Pancreas (tissue), 10 donors: ENCODE measurements at regions not wholly inside any gene's neighbourhood (a gene's known extent, or its start where the extent isn't known, plus 50 kb on each side); places are given as distances from the start of the nearest gene placed in this dataset.
A peak's percentile ranks its signal among the peaks of the same experiment; 100 is the strongest.

Experiments used
- ATAC-seq, 4 donors: fragments of 200-7000 bp; cut with Tn5 transposase; one replicate each; pipeline versions ENCODE4 v1.8.0 to v1.9.1; 2020; ENCODE audit warnings: mild to moderate bottlenecking in 4 of 4, moderate library complexity in 4 of 4
- DNase-seq, 6 donors: peaks; one replicate each; pipeline ENCODE4 v3.0.0-alpha.2; 2020
- FAIRE-seq: peaks from 2 replicates; lab custom pipeline; 2012; peaks lifted over from hg19 to GRCh38; lab: Jason Lieb, UNC
- H3K27ac ChIP-seq, 4 donors: fragments of 200-600 bp; sonication (generic); 1 replicate in 3 of 4; 2 replicates in 1 of 4; pipeline versions ENCODE4 v1.5.0 to v1.8.0; 2020
- H3K27me3 ChIP-seq, 4 donors: fragments of 200-600 bp; one replicate each; pipeline ENCODE4 v1.8.0; 2021
- H3K36me3 ChIP-seq, 3 donors: fragments of 200-600 bp; sonication (generic) in 1 of 3; one replicate each; pipeline versions ENCODE4 v1.5.0 to v1.8.0; 2020 to 2021
- H3K4me1 ChIP-seq, 3 donors: fragments of 200-600 bp; one replicate each; pipeline ENCODE4 v1.8.0; 2021
- H3K4me3 ChIP-seq, 4 donors: fragments of 200-600 bp; sonication (generic) in 2 of 4; one replicate each; pipeline versions ENCODE4 v1.5.0 to v1.8.0; 2020 to 2021
- H3K9me3 ChIP-seq, 4 donors: fragments of 200-600 bp; one replicate each; pipeline ENCODE4 v1.8.0; 2021
- CTCF ChIP-seq, 4 donors: fragments of 200-600 bp; sonication (generic) in 3 of 4; IDR thresholded peaks; one replicate each; pipeline versions ENCODE4 v1.5.0 to v1.8.0; 2021; ENCODE audit warnings: antibody characterized with exemption in 4 of 4
- WGBS, 2 donors: extraction: QIAGEN DNeasy Blood & Tissue Kit; methylation state at CpG; one replicate each; pipeline ENCODE4 v1.1.7; 2013; 5-methylcytosine and 5-hydroxymethylcytosine counted together
- intact Hi-C, 3 donors: fragments of 100-400 bp; cut with DNase I; formaldehyde crosslinking; loops; one replicate each; pipeline versions ENCODE4 v1.11.1 to v1.14.2; 2022
- donor health status: healthy with polysubstance abuse.
- donor health status: DM: no; HTN: no; CAD: no; lungs with moderate emphysema.
- donor health status: DM: no; HTN: no; CAD: no.
- donor health status: control.
- donor health status: control.
- donor health status: Bipolar disorder and iron deficiency.
- donor health status: DM: yes; HTN: yes; CAD: no.
- donor health status: DM: no; HTN: no; CAD: no.
- donor health status: DM: no; HTN: no; CAD: no.
- donor health status: DM: yes; HTN: yes; CAD: no.

DNA sequence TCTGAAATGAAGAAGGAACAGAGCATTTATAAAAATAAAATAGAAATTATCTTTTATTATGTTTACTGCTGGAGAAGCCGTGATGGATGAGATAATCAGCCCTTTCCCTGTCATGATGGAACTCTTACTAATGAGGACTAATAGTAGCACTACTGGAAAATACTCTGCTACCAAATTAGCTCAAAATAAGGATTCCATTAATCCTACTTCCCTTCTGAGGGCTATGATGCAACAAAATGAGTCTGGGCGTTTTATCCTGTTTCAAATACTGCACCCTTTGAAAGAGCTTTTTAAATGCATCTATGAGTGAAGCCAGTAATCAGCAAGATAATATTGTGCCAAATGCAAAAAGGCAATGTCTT lies 59.3 kb upstream of the CARMIL1 start:
- 77 to 80% methylated on average over 2 of the region's 2 CpGs for WGBS, 2 donors
- FAIRE-seq (no peak), ATAC-seq (no peak), DNase-seq (no peak)
- TF ChIP-seq CTCF (IDR thresholded peaks at IDR 0.05) = no peak
- Histone ChIP-seq H3K27me3 (no peaks in the 10 kb centered on the region), H3K9me3 (no peaks in the 10 kb centered on the region), H3K4me1 (peaks cover 7 to 19% (median 16%) of the 10 kb centered on the region in 3 donors), H3K36me3 (no peaks in the 10 kb centered on the region), H3K4me3 (no peak overlapping the region), H3K27ac (no peak overlapping the region)
- intact Hi-C loops = no loop called here

DNA sequence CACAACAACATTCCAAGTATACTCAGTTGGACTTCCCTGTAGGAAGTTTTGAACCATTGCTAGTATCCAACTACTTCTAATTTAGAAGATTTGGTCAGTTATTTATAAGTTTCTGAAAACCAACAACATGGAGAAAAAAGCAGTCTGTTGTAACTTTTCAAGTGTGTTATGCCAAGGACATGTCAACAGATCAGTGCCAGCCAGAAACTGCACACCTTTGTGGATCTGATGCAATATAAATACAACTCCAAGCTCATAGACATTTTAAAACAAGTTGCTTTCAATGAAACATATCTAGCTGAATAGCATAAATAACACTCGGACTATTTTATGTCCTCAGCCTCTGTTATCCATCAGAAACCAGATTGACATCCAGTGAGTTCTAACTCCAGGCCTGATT lies 58.3 kb upstream of the CARMIL1 start:
- 15 to 20% methylated on average over 1 of the region's 1 CpG for WGBS, 2 donors
- no peak for FAIRE-seq
- ATAC-seq = peak; percentile 55 to 72 (median 69)

GRCh38 chr6:25222006-25222678 lies 57.0 kb upstream of the CARMIL1 start:
- Histone ChIP-seq H3K27ac (no peak overlapping the region), H3K4me3 (no peak overlapping the region), H3K36me3 (no peaks in the 10 kb centered on the region), H3K27me3 (no peaks in the 10 kb centered on the region), H3K9me3 (no peaks in the 10 kb centered on the region), H3K4me1 (peaks cover 7 to 28% (median 16%) of the 10 kb centered on the region in 3 donors)
- no peak for ATAC-seq
- no peak for TF ChIP-seq CTCF (IDR thresholded peaks at IDR 0.05)
- no peak for DNase-seq
- intact Hi-C loops = no loop called here
- FAIRE-seq = no peak

More for the DNA sequence above, 58.3 kb upstream of the CARMIL1 start:
- H3K27ac ChIP-seq = peak overlapping the region in 2 of 4 donors; percentile 34 to 50
- H3K4me3 ChIP-seq = no peak overlapping the region
- no peaks in the 10 kb centered on the region for H3K9me3 ChIP-seq
- no peak for TF ChIP-seq CTCF (IDR thresholded peaks at IDR 0.05)
- H3K36me3 ChIP-seq = no peaks in the 10 kb centered on the region
- intact Hi-C loops = no loop called here
- H3K27me3 ChIP-seq = no peaks in the 10 kb centered on the region
- peaks cover 7 to 22% (median 16%) of the 10 kb centered on the region in 3 donors for H3K4me1 ChIP-seq
- peak in 3 of 6 donors; percentile 15 to 56 (median 33) for DNase-seq

DNA sequence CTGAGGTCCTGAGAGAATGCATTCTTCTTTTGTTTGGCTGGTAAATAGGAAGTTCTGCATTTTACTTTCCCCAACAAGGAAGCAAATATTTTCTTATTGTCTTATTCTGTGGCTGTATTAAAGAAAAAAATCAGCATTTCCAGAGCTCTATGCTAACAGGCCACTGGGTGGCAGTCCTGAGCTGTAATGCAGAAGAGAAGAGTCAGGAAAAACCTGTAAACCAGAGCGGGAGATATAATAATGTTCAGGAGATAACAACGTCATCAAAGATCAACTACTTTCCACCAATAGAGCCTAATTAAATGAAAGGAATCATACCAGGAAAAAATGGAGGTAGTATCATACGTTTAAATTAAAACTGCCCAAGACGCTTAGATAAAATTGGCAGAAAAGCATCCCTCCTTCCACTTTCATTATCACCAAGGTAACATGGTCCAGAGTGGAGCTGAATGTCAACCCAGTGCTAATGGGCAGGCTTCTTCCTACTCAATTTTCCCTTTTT lies 55.6 kb upstream of the CARMIL1 start:
- 6 to 11% methylated on average over 4 of the region's 4 CpGs for WGBS, 2 donors
- Histone ChIP-seq H3K9me3 (no peaks in the 10 kb centered on the region), H3K4me1 (peaks cover 7 to 28% (median 16%) of the 10 kb centered on the region in 3 donors), H3K27me3 (no peaks in the 10 kb centered on the region), H3K27ac (no peak overlapping the region), H3K36me3 (no peaks in the 10 kb centered on the region), H3K4me3 (peak overlapping the region in 1 of 4 donors; percentile 19)
- FAIRE-seq (peak; percentile 85), ATAC-seq (peak; percentile 61 to 89 (median 80)), DNase-seq (peak in 5 of 6 donors; percentile 41 to 76 (median 63))
- intact Hi-C loops = no loop called here
- peak; percentile 42 to 92 (median 58) for TF ChIP-seq CTCF (IDR thresholded peaks at IDR 0.05)

DNA sequence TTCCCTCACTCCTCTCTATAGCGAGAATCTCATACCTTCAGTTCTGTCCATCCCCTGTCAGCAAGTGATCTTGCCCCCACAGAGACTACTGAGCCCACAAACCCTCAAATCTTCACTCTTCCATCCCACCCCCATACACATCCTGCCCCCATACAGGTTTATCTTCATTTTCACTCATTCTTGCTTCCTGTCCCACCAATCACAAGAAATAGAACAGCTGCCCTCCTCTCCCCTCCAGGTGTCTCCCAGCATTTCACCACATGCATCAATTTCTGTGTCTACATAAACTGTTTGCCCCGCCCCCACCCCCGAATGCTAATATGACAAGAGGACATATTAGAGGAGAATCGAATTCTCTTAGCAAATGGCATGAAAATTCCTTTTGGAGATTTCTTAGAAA lies 54.9 kb upstream of the CARMIL1 start:
- DNase-seq = no peak
- no peak for TF ChIP-seq CTCF (IDR thresholded peaks at IDR 0.05)
- Histone ChIP-seq H3K9me3 (no peaks in the 10 kb centered on the region), H3K36me3 (no peaks in the 10 kb centered on the region), H3K4me1 (peaks cover 7 to 28% (median 16%) of the 10 kb centered on the region in 3 donors), H3K4me3 (no peak overlapping the region), H3K27ac (no peak overlapping the region), H3K27me3 (no peaks in the 10 kb centered on the region)
- FAIRE-seq = no peak
- WGBS, 2 donors = 82 to 93% methylated on average over 4 of the region's 4 CpGs
- intact Hi-C loops = no loop called here
- no peak for ATAC-seq
